Inflammatory macrophage treated with lipopolysaccharide for 1 hour (primary cell): ENCODE measurements at regions not wholly inside any gene's neighbourhood (a gene's known extent, or its start where the extent isn't known, plus 50 kb on each side); places are given as distances from the start of the nearest gene placed in this dataset.

ENCODE experiments used
- DNase-seq, 2 donors: peaks; one replicate each; pipeline ENCODE4 v3.0.0-alpha.2; 2020 to 2022

DNA sequence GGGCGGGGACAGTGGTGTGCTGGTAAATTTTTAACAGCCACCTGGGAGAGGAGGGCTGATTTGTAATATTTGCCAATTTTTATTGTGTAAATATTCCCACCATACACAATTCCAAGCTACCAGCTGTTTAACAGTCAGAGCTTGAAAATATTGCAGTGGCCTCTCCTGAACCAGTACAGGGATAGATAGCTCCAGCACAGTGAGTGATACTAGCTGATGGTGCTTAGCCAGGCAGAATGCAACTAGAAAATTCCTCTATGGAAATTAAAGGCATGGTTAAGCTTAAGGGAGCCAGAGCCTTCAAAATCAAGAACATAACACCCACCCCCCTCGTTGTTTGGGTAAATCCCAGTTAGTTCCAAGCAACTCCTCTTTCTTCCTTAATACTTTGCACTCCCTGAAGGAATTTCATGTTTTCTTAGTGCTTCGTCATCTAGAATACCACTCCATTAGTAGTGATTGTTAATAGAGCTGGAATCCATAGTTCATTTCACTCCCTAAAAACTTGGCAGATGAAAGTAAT is 96.6 kb downstream of the CYB561 start:
- no peak for DNase-seq

DNA sequence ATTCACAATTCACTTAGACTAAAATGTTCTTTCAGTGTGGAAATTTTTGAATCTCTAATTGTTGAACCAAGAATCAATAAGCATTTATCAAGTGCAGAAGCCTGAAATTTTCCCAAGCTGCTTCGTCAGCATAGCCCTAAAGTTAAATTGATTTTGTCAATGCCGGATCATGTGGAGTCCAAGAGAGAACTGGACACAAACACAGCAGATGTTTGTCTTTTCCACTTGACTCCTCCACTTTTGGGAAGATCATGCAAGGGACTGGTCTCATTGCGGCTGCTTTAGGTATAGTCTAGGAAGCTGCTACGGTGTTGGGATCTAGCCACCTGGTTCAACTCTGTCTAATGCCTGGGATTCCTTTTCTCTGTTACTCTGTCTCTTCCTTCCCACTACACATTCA is 95.7 kb downstream of the CYB561 start:
- DNase-seq, result no peak

DNA sequence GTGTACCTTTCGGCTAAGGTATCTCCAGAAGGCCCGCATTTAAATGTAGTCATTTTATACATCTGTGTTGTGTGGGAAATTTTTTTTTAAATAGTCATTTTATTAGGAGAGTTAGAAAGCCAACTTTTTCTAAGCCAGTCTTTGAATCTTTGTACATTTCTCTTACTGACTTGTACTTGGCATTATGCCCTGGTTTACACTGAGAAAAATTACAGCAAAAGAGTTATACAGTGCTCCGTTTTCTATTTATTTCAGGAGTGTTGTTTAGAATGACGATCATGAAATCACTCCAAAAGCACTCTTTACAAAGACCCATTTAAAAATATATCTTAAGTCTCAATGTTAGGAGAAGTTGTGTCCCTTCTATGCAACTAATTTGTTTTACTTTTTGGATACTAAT is 91.8 kb downstream of the CYB561 start:
- no peak for DNase-seq

DNA sequence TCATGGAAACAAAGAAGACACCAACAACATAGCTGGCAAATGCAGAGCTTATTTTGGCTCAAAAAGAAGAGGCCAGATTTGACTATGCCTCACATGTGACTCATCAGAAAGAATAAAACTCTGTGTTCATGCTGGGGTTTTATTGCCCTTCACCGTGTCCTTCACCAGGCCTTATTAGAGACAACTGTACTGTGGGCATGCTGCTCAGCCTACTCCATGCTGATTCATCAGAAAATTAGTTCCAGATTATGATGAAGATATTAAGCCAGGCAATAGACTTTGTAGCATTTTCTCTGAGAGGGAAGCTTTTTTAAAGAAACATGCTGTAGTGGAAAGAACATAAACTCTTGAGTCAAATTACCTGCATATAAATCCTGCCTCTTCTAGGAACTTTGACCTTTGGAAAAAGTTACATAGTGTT is 89.8 kb downstream of the CYB561 start:
- no peak for DNase-seq

DNA sequence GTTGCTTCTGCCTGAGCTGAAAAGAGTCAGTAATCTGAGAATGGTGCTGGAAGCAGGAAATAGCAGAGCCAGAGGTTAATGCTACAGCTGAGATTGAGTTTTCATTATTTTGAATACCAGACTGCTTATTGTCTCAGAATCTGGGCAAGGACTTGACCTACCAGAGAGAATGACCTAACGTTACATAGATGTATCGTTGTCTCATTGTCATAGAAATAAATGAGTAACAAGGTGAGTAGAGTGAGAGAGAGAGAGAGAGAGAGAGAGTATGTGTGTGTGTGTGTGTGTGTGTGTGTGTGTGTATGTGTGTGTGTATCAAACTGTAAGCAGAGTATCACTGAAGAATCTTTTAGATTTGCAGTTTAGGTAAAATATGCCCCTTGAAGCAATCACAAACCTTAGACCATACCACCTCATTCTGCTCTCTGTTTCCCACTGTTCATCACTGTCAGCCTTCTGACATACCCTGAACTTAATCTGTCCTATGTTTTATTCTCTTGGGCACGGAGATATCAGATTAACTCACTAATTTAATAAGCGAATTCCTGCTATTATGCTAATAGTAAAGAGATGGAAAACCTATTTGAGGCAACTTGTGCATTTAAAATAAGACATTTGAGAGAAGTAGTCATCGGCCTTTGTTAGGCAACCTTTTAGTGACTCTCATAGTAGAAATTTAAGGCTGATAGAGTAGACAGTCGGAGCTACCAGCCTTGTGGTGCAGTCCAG is 87.8 kb downstream of the CYB561 start:
- no peak for DNase-seq

DNA sequence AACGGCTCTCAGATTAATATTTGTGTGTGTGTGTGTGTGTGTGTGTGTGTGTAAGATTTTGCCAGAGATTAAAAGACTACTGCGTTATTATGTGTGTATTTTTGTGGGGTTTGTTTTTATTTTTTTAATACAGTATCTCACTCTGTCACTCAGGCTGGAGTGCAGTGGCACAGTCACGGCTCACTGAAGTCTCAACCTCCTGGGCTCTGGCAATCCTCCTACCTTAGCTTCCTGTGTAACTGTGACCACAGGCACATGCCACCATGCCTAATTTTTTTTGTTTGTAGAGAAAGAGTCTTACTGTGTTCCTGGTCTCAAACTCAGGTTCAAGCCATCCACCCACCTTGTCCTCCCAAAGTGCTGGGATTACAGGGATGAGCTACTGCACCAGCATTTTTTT is 87.2 kb downstream of the CYB561 start:
- DNase-seq, result no peak

DNA sequence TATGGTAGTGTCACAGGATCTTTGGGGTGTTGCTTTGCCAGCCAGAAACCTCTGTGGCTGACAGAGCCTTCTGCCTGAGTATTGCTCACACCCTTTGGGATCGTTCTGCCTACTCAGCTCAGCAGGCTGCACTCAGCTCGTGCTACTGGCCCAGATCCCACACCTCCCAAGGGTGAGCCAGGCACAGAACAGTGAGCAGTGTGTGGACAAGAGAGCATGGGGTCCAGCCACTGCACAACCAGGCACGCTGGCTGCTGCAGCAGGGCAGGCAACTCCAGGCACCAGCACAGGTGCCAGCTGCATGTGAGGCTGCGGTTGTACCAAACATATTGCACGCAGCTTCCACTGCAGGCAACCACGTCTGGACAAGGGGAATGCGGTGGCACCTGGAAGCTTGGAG is 84.9 kb downstream of the CYB561 start:
- DNase-seq, result no peak

DNA sequence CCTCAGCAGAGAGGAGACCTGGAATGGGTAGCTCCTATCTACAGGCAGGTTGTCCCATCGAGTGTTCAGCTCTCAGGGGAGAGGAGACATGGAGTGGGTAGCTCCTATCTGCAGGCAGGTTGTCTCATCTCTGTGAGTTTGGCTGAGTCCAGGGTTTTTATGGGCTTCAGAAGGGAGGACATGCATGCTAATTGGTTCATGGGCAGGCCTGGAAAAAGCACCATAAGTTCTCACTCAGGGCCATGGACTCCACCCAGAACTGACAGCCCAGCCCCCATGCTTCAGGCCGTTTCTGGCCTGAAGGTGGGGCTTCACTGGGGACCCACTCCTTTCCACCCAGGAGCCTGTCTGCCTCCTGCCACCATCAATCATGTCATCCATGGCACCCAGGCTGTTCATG is 84.0 kb downstream of the CYB561 start:
- DNase-seq, result no peak

DNA sequence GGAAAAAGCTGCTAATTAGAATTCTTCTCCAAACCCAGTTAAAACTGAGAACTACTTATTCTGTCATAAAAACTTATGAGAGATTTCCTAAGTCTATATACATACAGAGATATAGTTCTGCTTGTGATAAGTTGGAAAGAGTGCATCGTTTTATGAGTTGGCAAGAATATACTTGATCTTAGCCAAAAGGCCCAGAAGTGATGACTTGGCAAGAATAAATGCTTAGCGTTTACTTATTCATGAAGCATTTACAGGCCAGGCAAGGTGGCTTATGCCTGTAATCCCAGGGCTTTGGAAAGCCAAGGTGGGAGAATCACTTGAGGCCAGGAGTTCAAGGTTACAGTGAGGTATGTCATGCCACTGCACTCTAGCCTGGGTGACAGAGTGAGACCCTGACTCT is 81.7 kb downstream of the CYB561 start:
- no peak for DNase-seq

DNA sequence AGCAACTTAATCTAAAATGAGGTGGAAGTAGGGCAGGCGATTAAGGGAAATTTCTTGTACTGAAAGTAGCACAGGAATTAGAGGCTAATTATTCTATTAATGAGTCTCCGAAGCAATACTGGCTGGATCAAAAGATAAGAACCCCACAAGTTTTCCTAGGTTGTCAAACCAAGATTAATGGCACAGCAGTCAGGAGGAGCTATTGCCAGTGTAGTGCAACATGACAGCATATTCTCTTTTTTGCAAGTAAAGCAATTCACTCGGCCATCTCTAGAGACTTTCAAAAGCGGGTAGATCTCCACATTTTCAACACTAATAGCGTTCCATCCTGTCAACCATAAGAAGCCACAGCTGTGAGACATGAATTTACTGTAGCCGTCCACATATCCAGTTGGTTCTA is 81.2 kb downstream of the CYB561 start:
- DNase-seq, result no peak

DNA sequence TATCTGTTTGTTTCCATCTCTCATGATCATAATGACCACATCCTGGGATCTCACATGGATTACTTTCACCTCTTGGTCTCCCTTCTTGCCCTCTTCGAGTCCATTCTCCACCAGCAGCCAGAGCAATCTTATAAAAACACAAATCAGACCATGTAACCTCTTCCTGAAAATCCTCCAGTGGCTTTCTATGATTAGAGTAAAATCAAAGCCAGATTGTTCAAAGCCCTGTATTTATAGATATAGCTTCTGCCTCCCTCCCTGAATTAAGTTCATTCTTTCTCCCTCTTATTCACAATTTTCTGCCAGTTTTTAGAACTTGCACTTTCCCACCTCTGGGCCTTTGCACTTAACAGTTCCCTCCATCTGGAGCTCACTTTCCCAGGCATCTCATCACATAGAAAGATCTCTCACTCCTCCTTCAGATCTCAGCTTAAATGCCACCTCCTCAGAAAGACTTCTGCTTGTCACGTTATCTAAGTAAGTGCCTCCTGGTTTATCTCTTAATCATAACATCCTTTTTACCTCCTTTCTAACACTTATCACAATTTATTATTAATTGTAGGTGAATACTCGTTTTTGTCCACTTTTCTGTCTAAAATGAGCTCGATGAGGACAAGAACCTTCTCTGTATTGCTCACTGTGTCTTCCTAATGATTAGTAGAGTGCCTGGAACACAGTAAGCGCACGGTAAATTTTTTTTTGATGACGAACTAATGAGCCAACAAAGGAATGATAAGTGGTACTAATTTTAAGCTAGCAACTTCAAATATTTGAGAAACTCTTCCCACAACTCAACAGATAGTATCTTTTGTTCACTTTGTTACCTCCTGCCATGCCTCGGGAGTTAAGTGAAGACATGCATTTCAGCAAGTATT is 80.5 kb downstream of the CYB561 start:
- DNase-seq, result no peak

DNA sequence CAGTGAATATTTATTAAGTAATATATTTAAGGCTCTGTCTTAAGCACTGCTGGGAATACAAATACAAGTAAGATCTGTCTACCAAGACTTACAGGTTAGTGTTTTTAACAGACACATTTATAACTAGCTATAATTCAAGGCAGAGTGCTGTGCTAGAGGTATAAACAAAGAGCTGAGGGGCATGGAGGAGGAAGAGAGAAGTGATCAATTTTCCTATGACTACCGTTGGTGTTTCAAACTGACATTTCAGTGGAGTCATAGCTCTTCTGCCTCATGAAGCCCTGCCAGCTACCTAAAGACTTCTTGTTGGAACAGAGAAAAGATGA is 79.9 kb downstream of the CYB561 start:
- DNase-seq, result no peak

DNA sequence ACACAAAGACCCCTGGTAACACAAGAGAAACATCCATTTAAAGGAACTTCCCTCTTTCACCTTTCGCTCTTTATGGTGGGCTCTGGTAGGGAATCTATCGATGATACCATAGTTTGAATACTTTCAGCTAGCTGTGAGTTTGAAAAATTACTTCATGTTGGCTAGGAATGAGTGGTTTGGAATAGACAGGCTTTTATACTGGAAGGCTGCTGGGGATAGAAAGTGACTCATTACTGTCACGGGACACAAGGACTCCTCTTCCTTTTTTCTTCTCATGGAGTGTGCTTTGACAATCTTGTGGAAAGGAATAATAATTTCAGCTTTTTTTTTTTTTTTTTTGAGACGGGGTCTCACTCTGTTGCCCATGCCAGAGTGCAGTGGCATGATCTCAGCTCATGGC is 76.9 kb downstream of the CYB561 start:
- peak; percentile 37 to 65 for DNase-seq

DNA sequence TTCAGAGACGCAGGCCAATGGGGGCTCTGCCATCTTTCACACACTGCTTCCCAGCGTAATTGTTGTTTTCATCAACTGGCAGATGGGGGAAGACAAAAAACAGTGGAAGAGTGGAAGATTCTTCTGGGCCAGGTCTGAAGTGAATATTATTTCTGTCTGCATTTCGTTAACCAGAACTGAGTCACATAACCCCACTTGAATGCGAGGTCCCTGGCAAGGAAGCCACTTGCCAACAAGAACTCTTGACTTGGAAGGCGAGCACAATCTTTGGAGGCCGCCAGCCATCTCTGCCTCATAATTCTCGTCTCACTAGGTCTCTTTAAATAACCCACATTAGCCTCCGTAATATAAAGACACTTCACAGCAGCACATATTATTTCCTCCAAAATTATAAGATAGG is 75.4 kb downstream of the CYB561 start:
- DNase-seq, result no peak

DNA sequence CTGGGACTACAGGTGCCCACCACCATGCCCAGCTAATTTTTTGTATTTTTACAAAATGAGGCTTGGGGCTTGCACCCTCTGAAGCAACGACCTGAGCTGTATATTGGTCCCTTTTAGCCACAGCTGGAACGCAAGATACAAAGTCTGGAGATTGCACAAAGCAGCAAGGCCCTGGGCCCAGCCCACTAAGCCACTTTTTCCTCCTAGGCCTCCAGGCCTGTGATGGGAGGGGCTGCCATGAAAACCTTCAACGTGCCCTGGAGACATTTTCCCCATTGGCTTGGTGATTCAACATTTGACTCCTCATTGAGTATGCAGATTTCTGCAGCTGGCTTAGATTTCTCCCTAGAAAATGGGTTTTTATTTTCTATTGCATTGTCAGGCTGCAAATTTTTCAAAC is 69.2 kb downstream of the CYB561 start:
- DNase-seq, result no peak

DNA sequence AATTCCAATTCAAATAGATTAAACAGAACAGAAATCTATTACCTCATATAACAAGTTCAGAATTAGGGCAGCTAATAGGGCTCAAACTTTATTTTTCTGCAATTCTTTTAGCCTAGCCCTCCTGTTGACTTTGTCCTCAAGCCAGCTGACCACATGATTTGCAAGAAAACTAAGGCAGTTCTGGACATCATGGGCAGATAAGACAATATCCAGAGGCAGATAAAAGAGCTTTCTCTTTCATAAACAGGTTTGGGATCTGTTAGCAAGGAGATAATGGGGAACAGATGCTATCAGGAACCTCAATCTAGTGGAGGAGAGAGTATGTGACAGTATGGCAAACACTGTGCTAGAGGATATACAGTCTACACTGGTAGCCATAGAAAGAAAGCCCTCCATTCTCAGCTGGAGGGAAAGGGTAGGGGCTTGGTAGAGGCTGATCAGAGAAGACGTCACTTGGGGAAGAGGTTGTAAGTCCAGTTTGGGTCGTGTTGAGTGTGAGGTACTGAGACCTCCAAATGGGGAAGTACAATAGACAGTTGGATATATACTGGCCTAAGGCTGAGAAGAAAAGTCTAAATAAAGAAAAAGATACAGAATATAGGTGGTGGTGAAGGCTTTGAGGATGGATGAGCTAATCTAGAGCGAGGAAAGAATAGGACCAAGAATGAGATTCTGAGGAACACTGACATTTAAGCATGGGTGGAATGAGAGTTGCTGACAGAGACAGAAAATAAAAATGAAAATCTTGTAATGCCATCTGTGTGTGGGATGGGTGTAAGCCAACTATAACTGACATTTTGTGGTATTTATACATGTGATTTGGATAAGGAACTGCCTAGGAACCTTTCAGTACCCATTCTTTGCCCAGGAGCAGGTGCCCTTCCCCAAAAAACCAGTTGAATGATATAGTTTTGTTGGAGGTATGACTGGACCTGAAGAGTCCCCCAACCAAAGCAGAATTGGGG is 67.4 kb downstream of the CYB561 start:
- DNase-seq, result no peak

DNA sequence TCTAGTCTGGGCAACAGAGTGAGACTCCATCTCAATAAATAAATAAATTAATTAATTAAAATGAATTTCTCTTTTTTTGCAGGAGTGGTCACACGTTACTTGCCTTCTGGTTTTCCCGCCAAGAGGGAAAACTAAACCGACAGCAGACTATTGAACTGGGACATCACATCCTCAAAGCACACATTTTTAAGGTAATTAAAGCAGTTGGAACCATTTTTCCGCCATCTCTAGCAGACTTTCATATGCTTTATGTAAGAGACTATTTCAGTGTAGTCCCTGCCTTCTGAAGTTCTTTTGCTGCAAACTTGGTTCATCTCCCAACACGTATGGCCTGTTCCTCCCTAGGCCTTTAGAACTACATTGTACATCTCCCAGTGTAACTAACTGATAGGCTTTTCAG is 66.5 kb downstream of the CYB561 start:
- no peak for DNase-seq

DNA sequence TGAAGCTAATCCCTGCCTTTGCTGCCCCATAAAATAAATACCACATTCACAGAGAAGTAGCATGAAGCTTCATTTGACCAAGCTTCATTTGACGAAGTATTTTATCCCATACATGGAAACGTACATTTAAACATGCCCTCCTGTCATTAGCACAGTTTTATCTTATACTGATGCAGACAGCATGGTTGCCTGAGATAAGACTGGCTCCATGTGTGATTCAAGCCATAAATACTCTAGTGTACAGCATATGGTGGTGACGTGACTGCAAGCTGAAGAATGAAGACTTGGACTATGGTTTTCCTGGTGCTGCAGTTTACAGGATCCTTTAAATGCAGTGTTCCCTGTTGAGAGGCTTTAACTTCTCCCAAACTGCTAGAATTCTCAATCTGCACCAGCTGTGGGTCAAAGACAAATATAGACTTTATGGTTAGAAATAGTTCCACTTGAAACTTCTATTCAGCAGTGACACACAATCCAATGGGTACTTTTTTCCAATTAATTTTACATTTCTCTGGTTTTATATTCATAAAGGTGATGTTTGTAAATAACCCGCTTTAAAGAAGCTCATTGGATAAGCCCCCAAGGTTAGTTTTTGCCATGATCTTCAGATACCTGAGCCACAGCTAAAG is 64.9 kb downstream of the CYB561 start:
- no peak for DNase-seq

DNA sequence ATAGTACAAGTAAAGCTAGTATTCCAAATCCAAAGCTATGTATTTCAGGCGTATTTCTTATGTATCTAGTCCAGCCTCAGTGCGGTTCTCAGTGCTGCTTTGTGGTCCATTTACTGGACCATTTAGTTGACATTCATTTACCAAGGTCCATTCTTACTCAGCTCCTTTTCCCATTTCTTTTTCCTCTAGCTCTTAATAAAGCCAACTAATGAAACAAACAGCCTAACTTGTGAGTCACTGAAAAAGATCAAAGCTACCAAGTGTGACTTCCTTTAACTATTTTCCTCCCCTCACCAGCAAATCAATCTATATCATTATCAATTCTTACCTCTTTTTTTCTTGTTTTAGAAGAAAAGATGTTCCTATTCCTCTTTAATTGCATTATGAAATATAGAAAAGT is 64.0 kb downstream of the CYB561 start:
- DNase-seq, result no peak
